ENCODE measurements at regions not wholly inside any gene's neighbourhood (a gene's known extent, or its start where the extent isn't known, plus 50 kb on each side); places are given as distances from the start of the nearest gene placed in this dataset.
"Not testable (repeated sequence)": the region's sequence is repeated elsewhere in the genome, so short reads cannot be mapped to it uniquely, and the experiment has no call there.

- H3K27me3 Mint-ChIP-seq (ENCODE audit: unreplicated experiment) = no peaks in the 10 kb centered on the region
- no peak overlapping the region for H3K27ac Mint-ChIP-seq (ENCODE audit: unreplicated experiment)
- no peaks in the 10 kb centered on the region for H3K4me1 Mint-ChIP-seq (ENCODE audit: unreplicated experiment)
- no peak overlapping the region for H3K4me3 Mint-ChIP-seq (ENCODE audit: unreplicated experiment)
- DNase-seq (ENCODE audit: low spot score) = no peak
- no peaks in the 10 kb centered on the region for H3K36me3 Mint-ChIP-seq (ENCODE audit: low read depth, unreplicated experiment)
- TF ChIP-seq CTCF (IDR thresholded peaks at IDR 0.05; ENCODE audit: unreplicated experiment) = no peak
- H3K9me3 Mint-ChIP-seq (ENCODE audit: unreplicated experiment) = no peaks in the 10 kb centered on the region
These were observed 196.4 kb downstream of the EVX1 start for GRCh38 chr7:27438881-27439589.

GRCh38 chr7:27442455-27442854 lies 199.9 kb downstream of the EVX1 start:
- H3K36me3 Mint-ChIP-seq (ENCODE audit: low read depth, unreplicated experiment) = no peaks in the 10 kb centered on the region
- H3K9me3 Mint-ChIP-seq (ENCODE audit: unreplicated experiment) = no peaks in the 10 kb centered on the region
- H3K4me3 Mint-ChIP-seq (ENCODE audit: unreplicated experiment) = no peak overlapping the region
- H3K4me1 Mint-ChIP-seq (ENCODE audit: unreplicated experiment) = no peaks in the 10 kb centered on the region
- no peak for DNase-seq (ENCODE audit: low spot score)
- no peak for TF ChIP-seq CTCF (IDR thresholded peaks at IDR 0.05; ENCODE audit: unreplicated experiment)
- H3K27me3 Mint-ChIP-seq (ENCODE audit: unreplicated experiment) = no peaks in the 10 kb centered on the region
- no peak overlapping the region for H3K27ac Mint-ChIP-seq (ENCODE audit: unreplicated experiment)

- H3K27ac Mint-ChIP-seq (ENCODE audit: unreplicated experiment); H3K36me3 Mint-ChIP-seq (ENCODE audit: low read depth, unreplicated experiment); H3K4me3 Mint-ChIP-seq (ENCODE audit: unreplicated experiment); H3K27me3 Mint-ChIP-seq (ENCODE audit: unreplicated experiment); H3K4me1 Mint-ChIP-seq (ENCODE audit: unreplicated experiment); H3K9me3 Mint-ChIP-seq (ENCODE audit: unreplicated experiment): not testable (repeated sequence)
- peak; percentile 12 for DNase-seq (ENCODE audit: low spot score)
These were observed 206.4 kb downstream of the EVX1 start for GRCh38 chr7:27449046-27449445.

- H3K27ac Mint-ChIP-seq (ENCODE audit: unreplicated experiment) = no peak overlapping the region
- no peak for DNase-seq (ENCODE audit: low spot score)
- no peaks in the 10 kb centered on the region for H3K36me3 Mint-ChIP-seq (ENCODE audit: low read depth, unreplicated experiment)
- TF ChIP-seq CTCF (IDR thresholded peaks at IDR 0.05; ENCODE audit: unreplicated experiment) = no peak
- no peaks in the 10 kb centered on the region for H3K9me3 Mint-ChIP-seq (ENCODE audit: unreplicated experiment)
- no peaks in the 10 kb centered on the region for H3K4me1 Mint-ChIP-seq (ENCODE audit: unreplicated experiment)
- H3K4me3 Mint-ChIP-seq (ENCODE audit: unreplicated experiment) = no peak overlapping the region
- no peaks in the 10 kb centered on the region for H3K27me3 Mint-ChIP-seq (ENCODE audit: unreplicated experiment)
These were observed 208.8 kb downstream of the HIBADH start for GRCh38 chr7:27453702-27454405.

- not testable (repeated sequence) for H3K9me3 Mint-ChIP-seq (ENCODE audit: unreplicated experiment); H3K4me1 Mint-ChIP-seq (ENCODE audit: unreplicated experiment); H3K27me3 Mint-ChIP-seq (ENCODE audit: unreplicated experiment); H3K4me3 Mint-ChIP-seq (ENCODE audit: unreplicated experiment); H3K36me3 Mint-ChIP-seq (ENCODE audit: low read depth, unreplicated experiment); H3K27ac Mint-ChIP-seq (ENCODE audit: unreplicated experiment); DNase-seq (ENCODE audit: low spot score)
These were observed 205.6 kb downstream of the HIBADH start for GRCh38 chr7:27457120-27457519.

- H3K36me3 Mint-ChIP-seq (ENCODE audit: low read depth, unreplicated experiment); H3K27ac Mint-ChIP-seq (ENCODE audit: unreplicated experiment); H3K4me3 Mint-ChIP-seq (ENCODE audit: unreplicated experiment); H3K27me3 Mint-ChIP-seq (ENCODE audit: unreplicated experiment); H3K9me3 Mint-ChIP-seq (ENCODE audit: unreplicated experiment); H3K4me1 Mint-ChIP-seq (ENCODE audit: unreplicated experiment); DNase-seq (ENCODE audit: low spot score): not testable (repeated sequence)
These were observed 204.8 kb downstream of the HIBADH start for GRCh38 chr7:27457603-27458565.
